GM12878 (cell line): ENCODE measurements at regions not wholly inside any gene's neighbourhood (a gene's known extent, or its start where the extent isn't known, plus 50 kb on each side); places are given as distances from the start of the nearest gene placed in this dataset.

Experiments used
- ATAC-seq: fragments of 200-7000 bp; cut with Tn5 transposase; 3 replicates; pipeline ENCODE4 v1.9.1; 2020; ENCODE audit warnings: mild to moderate bottlenecking, moderate library complexity
- BruUV-seq: library from RNA; stranded (reverse); fragments of 400-500 nt; replicated peaks from 2 replicates; lab custom pipeline; 2021; lab: Mats Ljungman, UMichigan
- CTCF ChIA-PET: fragments of 300-600 bp; sonication (Branson Sonifier 250); formaldehyde crosslinking; extraction: SDS; loops from one replicate; lab custom pipeline; 2021; ENCODE audit warnings: inconsistent platforms; lab: Yijun Ruan, JAX
- POLR2A ChIA-PET: fragments of 350-600 bp; formaldehyde crosslinking; extraction: SDS; loops from one replicate; lab custom pipeline; 2021; ENCODE audit warnings: inconsistent platforms; lab: Charles Lee
- RAD21 ChIA-PET: fragments of 300-600 bp; sonication (Branson Sonifier 250); formaldehyde crosslinking; loops from one replicate; lab custom pipeline; 2023; ENCODE audit warnings: antibody characterized with exemption; ENCODE audit not compliant: unreplicated experiment; lab: Charles Lee
- SMC1A ChIA-PET: fragments of 300-600 bp; sonication (Branson Sonifier 250); formaldehyde crosslinking; loops from one replicate; lab custom pipeline; 2023; ENCODE audit not compliant: unreplicated experiment, uncharacterized antibody; lab: Charles Lee
- DNase-seq: peaks from one replicate; pipeline ENCODE4 v3.0.0-alpha.2; 2011; ENCODE audit warnings: low read depth, low spot score
- FAIRE-seq: peaks from 3 replicates; lab custom pipeline; 2011; peaks lifted over from hg19 to GRCh38; lab: Jason Lieb, UNC
- H2AFZ ChIP-seq: 2 replicates; pipeline ENCODE4 v1.6.0; 2011; ENCODE audit warnings: low read depth, low read length, control low read depth; ENCODE audit not compliant: control insufficient read depth
- H3K27ac ChIP-seq: 2 replicates; pipeline ENCODE4 v1.5.1; 2011; ENCODE audit warnings: control low read depth; ENCODE audit not compliant: control insufficient read depth, insufficient read depth
- H3K27me3 ChIP-seq, 2 experiments: replicated peaks in 1 of 2; 2 replicates each; pipeline versions ENCODE4 v1.6.0 to v1.6.1; 2011; ENCODE audit warnings: low read length in 1 of 2; ENCODE audit not compliant: control insufficient read depth in 2 of 2, insufficient read depth in 2 of 2
- H3K36me3 ChIP-seq, 2 experiments: 2 replicates each; pipeline ENCODE4 v1.5.1; 2011; ENCODE audit warnings: low read length in 1 of 2; ENCODE audit not compliant: control insufficient read depth in 2 of 2, insufficient read depth in 2 of 2
- H3K4me1 ChIP-seq: 2 replicates; pipeline ENCODE4 v1.6.1; 2011; ENCODE audit warnings: mild to moderate bottlenecking, low read length, moderate library complexity, mixed read lengths; ENCODE audit not compliant: control insufficient read depth, insufficient read depth
- H3K4me2 ChIP-seq: 2 replicates; pipeline ENCODE4 v1.6.0; 2011; ENCODE audit warnings: control low read depth; ENCODE audit not compliant: control insufficient read depth, insufficient read depth
- H3K4me3 ChIP-seq: fragments of 200-600 bp; sonication (generic); 2 replicates; pipeline ENCODE4 v1.5.1; 2016
- H3K79me2 ChIP-seq: 2 replicates; pipeline ENCODE4 v1.6.0; 2011; ENCODE audit warnings: low read length; ENCODE audit not compliant: control insufficient read depth, insufficient read depth
- H3K9ac ChIP-seq: 2 replicates; pipeline ENCODE4 v1.8.0; 2011; ENCODE audit warnings: low read length, control low read depth, mixed read lengths; ENCODE audit not compliant: control insufficient read depth, insufficient read depth
- H3K9me3 ChIP-seq: replicated peaks from 3 replicates; pipeline ENCODE4 v1.5.1; 2011; ENCODE audit warnings: mild to moderate bottlenecking, low read length; ENCODE audit not compliant: control insufficient read depth, insufficient read depth
- H4K20me1 ChIP-seq: 2 replicates; pipeline ENCODE4 v1.6.0; 2011; ENCODE audit not compliant: control insufficient read depth, insufficient read depth
- ASH2L ChIP-seq: fragments of 300-600, 200-600 bp; sonication (generic); IDR thresholded peaks from 2 replicates; pipeline ENCODE4 v1.6.1; 2017; ENCODE audit warnings: low read depth, mild to moderate bottlenecking, borderline replicate concordance
- GATAD2B ChIP-seq: fragments of 450-650 bp; conservative IDR thresholded peaks from 2 replicates; pipeline ENCODE4 v1.6.1; 2017; ENCODE audit warnings: low read depth, mild to moderate bottlenecking, moderate library complexity
- IKZF2 ChIP-seq, 2 experiments: fragments of 450-650 bp; IDR thresholded peaks; 2 replicates each; pipeline ENCODE4 v1.6.1; 2017; ENCODE audit warnings: mild to moderate bottlenecking in 2 of 2, moderate library complexity in 2 of 2
- MYB ChIP-seq: fragments of 150-350 bp; IDR thresholded peaks from 2 replicates; pipeline ENCODE4 v1.6.1; 2014; ENCODE audit warnings: mild to moderate bottlenecking, low read depth, low read length, borderline replicate concordance
- NFYB ChIP-seq: IDR thresholded peaks from 2 replicates; pipeline ENCODE4 v1.6.1; 2011; ENCODE audit warnings: low read depth, mild to moderate bottlenecking, low read length, improper control_type of control experiment, moderate library complexity; ENCODE audit not compliant: insufficient read depth
- RBBP5 ChIP-seq: fragments of 200-600 bp; sonication (generic); conservative IDR thresholded peaks from 2 replicates; pipeline ENCODE4 v1.6.1; 2016
- RFX5 ChIP-seq: IDR thresholded peaks from 2 replicates; pipeline ENCODE4 v1.6.1; 2011; ENCODE audit warnings: low read depth, low read length, improper control_type of control experiment
- STAT3 ChIP-seq: IDR thresholded peaks from 2 replicates; pipeline ENCODE4 v1.6.1; 2011; ENCODE audit warnings: low read depth, low read length, improper control_type of control experiment
- SUZ12 ChIP-seq: fragments of 200-600 bp; sonication (generic); IDR thresholded peaks from one replicate; pipeline ENCODE4 v1.6.1; 2018; ENCODE audit warnings: antibody characterized with exemption, mild to moderate bottlenecking; ENCODE audit not compliant: unreplicated experiment
- YBX1 ChIP-seq: fragments of 450-650 bp; IDR thresholded peaks from 2 replicates; pipeline ENCODE4 v1.6.1; 2016; ENCODE audit warnings: antibody characterized with exemption
- ZNF207 ChIP-seq: fragments of 450-650 bp; IDR thresholded peaks from 2 replicates; pipeline ENCODE4 v1.6.1; 2014; ENCODE audit warnings: antibody characterized with exemption, mild to moderate bottlenecking, borderline replicate concordance
- WGBS: methylation state at CpG from one replicate; pipeline ENCODE4 v1.1.6; 2016; ENCODE audit warnings: low lambda C conversion rate; ENCODE audit not compliant: insufficient replicate concordance, insufficient coverage; ENCODE audit errors: missing lambda C conversion rate; 5-methylcytosine and 5-hydroxymethylcytosine counted together
- in situ Hi-C: fragments of 300-500 bp; cut with MboI; formaldehyde crosslinking; loops from 9 replicates; pipeline ENCODE4 v1.14.3; 2018; ENCODE audit warnings: mixed read lengths
- intact Hi-C: fragments of 100-400 bp; cut with micrococcal nuclease; formaldehyde crosslinking; loops from one replicate; pipeline ENCODE4 v1.14.2; 2022; ENCODE audit not compliant: unreplicated experiment
- TF ChIP-seq, protein P1 (sequence below): fragments of 150-350 bp; IDR thresholded peaks from 2 replicates; pipeline ENCODE4 v1.6.1; 2014; ENCODE audit warnings: mild to moderate bottlenecking, low read depth, low read length
- TF ChIP-seq, protein P2 (sequence below): fragments of 450-650 bp; IDR thresholded peaks from 2 replicates; pipeline ENCODE4 v1.6.1; 2017; ENCODE audit warnings: borderline replicate concordance
- TF ChIP-seq, protein P3 (sequence below): fragments of 450-650 bp; IDR thresholded peaks from 2 replicates; pipeline ENCODE4 v1.6.1; 2018; ENCODE audit warnings: borderline replicate concordance, mild to moderate bottlenecking; ENCODE audit not compliant: partially characterized antibody
- TF ChIP-seq, protein P4 (sequence below): IDR thresholded peaks from 2 replicates; pipeline ENCODE4 v1.6.1; 2011; ENCODE audit warnings: mild to moderate bottlenecking, low read depth, low read length, moderate library complexity; ENCODE audit not compliant: insufficient replicate concordance
- TF ChIP-seq, protein P5 (sequence below): IDR thresholded peaks from 2 replicates; pipeline ENCODE4 v1.6.1; 2011; ENCODE audit warnings: borderline replicate concordance, low read depth, mild to moderate bottlenecking, moderate library complexity, mixed read lengths, low read length; ENCODE audit not compliant: insufficient read depth; ENCODE audit errors: extremely low read length

DNA sequence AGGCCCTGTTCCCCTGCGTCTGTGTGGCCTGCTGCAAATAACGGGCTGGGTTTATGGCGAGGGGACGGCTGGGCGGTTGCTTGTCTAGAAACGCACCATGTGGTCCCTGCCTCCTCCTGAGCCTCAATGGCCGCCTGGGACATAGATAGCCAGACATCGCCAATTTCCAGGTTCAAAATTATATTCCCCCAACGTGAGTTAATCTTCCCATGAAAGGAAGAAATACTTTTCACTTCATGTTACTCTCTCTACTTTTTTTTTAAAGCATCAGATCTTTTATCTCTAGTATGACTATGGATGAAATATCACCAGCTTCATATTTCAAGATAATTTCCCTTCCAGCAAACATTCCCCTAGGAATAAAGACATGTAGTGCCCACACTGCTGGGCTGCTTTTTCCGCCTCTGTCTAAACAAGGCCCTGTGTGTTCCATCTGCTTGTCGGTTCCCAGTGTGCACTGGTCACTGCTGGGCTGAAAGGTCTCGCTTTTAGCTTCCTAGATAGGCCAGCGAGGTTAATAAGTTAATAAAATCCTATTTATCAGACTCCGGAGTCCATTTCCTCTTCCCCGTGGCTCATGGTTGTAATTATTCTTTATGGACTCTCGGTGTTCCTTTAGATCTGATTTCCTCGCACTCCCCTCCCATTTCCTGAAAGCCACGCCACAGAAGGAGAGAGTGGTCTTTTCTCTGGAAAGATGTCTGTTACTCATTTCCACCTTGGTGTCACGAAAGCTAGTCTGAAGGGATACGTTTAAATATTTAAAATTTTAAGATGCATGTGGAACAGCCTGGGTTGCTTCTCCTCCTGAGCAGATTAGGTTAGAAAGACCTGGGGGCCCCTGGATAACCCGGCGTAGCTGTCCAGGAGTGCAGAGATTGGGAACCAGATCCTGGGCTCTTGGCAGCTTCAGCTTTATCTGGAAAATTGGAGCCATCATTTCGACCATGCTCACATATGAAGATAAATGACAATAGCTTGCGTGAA is 196.6 kb upstream of the COPS8 start:
- Histone ChIP-seq H3K27ac (no peak overlapping the region), H3K4me3 (no peak overlapping the region), H3K4me2 (no peak overlapping the region), H3K79me2 (no peaks in the 10 kb centered on the region), H3K36me3 (no peaks in the 10 kb centered on the region), H3K9me3 (no peaks in the 10 kb centered on the region; the same call in 2 of the 3 replicates), H2AFZ (no peak overlapping the region), H3K9ac (no peak overlapping the region), H3K4me1 (no peaks in the 10 kb centered on the region), H3K27me3 (no peaks in the 10 kb centered on the region; a peak in 1 of 4 replicates), H4K20me1 (no peaks in the 10 kb centered on the region)
- ATAC-seq (no peak), DNase-seq (no peak), FAIRE-seq (no peak)
- in situ Hi-C loops (no loop called here), intact Hi-C loops (no loop called here)
- 41% methylated on average over 24 of the region's 24 CpGs for WGBS
- POLR2A ChIA-PET, result no interaction called here
- RAD21 ChIA-PET, result no interaction called here
- SMC1A ChIA-PET, result no interaction called here
- CTCF ChIA-PET, result no interaction called here
- no TSS peak for BruUV-seq
- no peak for TF ChIP-seq SUZ12
- TF ChIP-seq, protein P1, sequence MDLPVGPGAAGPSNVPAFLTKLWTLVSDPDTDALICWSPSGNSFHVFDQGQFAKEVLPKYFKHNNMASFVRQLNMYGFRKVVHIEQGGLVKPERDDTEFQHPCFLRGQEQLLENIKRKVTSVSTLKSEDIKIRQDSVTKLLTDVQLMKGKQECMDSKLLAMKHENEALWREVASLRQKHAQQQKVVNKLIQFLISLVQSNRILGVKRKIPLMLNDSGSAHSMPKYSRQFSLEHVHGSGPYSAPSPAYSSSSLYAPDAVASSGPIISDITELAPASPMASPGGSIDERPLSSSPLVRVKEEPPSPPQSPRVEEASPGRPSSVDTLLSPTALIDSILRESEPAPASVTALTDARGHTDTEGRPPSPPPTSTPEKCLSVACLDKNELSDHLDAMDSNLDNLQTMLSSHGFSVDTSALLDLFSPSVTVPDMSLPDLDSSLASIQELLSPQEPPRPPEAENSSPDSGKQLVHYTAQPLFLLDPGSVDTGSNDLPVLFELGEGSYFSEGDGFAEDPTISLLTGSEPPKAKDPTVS, result no peak
- TF ChIP-seq IKZF2 (IDR thresholded peaks at IDR 0.05), result no peak
- TF ChIP-seq, protein P2, sequence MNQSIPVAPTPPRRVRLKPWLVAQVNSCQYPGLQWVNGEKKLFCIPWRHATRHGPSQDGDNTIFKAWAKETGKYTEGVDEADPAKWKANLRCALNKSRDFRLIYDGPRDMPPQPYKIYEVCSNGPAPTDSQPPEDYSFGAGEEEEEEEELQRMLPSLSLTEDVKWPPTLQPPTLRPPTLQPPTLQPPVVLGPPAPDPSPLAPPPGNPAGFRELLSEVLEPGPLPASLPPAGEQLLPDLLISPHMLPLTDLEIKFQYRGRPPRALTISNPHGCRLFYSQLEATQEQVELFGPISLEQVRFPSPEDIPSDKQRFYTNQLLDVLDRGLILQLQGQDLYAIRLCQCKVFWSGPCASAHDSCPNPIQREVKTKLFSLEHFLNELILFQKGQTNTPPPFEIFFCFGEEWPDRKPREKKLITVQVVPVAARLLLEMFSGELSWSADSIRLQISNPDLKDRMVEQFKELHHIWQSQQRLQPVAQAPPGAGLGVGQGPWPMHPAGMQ, result no peak
- TF ChIP-seq STAT3, result no peak
- TF ChIP-seq, protein P3, sequence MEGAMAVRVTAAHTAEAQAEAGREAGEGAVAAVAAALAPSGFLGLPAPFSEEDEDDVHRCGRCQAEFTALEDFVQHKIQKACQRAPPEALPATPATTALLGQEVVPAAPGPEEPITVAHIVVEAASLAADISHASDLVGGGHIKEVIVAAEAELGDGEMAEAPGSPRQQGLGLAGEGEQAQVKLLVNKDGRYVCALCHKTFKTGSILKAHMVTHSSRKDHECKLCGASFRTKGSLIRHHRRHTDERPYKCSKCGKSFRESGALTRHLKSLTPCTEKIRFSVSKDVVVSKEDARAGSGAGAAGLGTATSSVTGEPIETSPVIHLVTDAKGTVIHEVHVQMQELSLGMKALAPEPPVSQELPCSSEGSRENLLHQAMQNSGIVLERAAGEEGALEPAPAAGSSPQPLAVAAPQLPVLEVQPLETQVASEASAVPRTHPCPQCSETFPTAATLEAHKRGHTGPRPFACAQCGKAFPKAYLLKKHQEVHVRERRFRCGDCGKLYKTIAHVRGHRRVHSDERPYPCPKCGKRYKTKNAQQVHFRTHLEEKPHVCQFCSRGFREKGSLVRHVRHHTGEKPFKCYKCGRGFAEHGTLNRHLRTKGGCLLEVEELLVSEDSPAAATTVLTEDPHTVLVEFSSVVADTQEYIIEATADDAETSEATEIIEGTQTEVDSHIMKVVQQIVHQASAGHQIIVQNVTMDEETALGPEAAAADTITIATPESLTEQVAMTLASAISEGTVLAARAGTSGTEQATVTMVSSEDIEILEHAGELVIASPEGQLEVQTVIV, result no peak
- TF ChIP-seq GATAD2B, result no peak
- no peak for TF ChIP-seq RBBP5
- no peak for TF ChIP-seq RFX5
- TF ChIP-seq, protein P4, sequence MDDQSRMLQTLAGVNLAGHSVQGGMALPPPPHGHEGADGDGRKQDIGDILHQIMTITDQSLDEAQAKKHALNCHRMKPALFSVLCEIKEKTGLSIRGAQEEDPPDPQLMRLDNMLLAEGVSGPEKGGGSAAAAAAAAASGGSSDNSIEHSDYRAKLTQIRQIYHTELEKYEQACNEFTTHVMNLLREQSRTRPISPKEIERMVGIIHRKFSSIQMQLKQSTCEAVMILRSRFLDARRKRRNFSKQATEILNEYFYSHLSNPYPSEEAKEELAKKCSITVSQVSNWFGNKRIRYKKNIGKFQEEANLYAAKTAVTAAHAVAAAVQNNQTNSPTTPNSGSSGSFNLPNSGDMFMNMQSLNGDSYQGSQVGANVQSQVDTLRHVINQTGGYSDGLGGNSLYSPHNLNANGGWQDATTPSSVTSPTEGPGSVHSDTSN, result no peak
- no peak for TF ChIP-seq MYB
- no peak for TF ChIP-seq ZNF207
- no peak for TF ChIP-seq NFYB
- TF ChIP-seq, protein P5, sequence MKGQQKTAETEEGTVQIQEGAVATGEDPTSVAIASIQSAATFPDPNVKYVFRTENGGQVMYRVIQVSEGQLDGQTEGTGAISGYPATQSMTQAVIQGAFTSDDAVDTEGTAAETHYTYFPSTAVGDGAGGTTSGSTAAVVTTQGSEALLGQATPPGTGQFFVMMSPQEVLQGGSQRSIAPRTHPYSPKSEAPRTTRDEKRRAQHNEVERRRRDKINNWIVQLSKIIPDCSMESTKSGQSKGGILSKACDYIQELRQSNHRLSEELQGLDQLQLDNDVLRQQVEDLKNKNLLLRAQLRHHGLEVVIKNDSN, result no peak
- no peak for TF ChIP-seq YBX1
- TF ChIP-seq ASH2L, result no peak
